22Rv1 (cell line): ENCODE measurements at regions not wholly inside any gene's neighbourhood (a gene's known extent, or its start where the extent isn't known, plus 50 kb on each side); places are given as distances from the start of the nearest gene placed in this dataset.

ENCODE experiments used
- H3K27ac ChIP-seq: fragments of 450-650 bp; 2 replicates; pipeline ENCODE4 v1.5.1; 2017
- ZFX ChIP-seq: fragments of 450-650 bp; IDR thresholded peaks from 2 replicates; pipeline ENCODE4 v1.6.1; 2017; ENCODE audit warnings: antibody characterized with exemption, borderline replicate concordance
- TF ChIP-seq, protein P1 (sequence below): fragments of 450-650 bp; IDR thresholded peaks from 2 replicates; pipeline ENCODE4 v1.5.1; 2017; ENCODE audit warnings: mild to moderate bottlenecking

- no peak overlapping the region for H3K27ac ChIP-seq
- TF ChIP-seq, protein P1, sequence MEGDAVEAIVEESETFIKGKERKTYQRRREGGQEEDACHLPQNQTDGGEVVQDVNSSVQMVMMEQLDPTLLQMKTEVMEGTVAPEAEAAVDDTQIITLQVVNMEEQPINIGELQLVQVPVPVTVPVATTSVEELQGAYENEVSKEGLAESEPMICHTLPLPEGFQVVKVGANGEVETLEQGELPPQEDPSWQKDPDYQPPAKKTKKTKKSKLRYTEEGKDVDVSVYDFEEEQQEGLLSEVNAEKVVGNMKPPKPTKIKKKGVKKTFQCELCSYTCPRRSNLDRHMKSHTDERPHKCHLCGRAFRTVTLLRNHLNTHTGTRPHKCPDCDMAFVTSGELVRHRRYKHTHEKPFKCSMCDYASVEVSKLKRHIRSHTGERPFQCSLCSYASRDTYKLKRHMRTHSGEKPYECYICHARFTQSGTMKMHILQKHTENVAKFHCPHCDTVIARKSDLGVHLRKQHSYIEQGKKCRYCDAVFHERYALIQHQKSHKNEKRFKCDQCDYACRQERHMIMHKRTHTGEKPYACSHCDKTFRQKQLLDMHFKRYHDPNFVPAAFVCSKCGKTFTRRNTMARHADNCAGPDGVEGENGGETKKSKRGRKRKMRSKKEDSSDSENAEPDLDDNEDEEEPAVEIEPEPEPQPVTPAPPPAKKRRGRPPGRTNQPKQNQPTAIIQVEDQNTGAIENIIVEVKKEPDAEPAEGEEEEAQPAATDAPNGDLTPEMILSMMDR: no peak
- no peak for TF ChIP-seq ZFX
Measured at GRCh38 chr9:118305331-118305730, 601.1 kb downstream of the TLR4 start.

DNA sequence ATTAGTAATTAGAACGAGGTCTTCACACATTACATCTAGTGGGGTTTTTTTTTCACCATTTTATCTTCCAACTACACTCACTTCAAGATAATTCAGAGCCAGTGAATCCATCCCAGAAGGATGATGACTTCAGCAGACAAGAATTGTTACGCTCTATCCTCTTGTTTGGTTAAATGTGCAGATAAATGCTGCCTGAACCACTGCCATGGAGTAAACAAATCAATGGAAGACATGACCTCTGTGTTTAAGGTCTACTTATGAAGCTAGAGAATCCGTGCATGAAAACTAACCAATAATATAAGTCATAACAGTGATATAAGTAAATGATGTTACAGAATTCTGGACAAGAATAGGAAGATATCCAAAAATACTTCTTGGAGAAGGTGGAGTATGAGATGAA lies 602.6 kb downstream of the TLR4 start:
- TF ChIP-seq ZFX: no peak
- TF ChIP-seq, protein P1: no peak
- no peak overlapping the region for H3K27ac ChIP-seq

DNA sequence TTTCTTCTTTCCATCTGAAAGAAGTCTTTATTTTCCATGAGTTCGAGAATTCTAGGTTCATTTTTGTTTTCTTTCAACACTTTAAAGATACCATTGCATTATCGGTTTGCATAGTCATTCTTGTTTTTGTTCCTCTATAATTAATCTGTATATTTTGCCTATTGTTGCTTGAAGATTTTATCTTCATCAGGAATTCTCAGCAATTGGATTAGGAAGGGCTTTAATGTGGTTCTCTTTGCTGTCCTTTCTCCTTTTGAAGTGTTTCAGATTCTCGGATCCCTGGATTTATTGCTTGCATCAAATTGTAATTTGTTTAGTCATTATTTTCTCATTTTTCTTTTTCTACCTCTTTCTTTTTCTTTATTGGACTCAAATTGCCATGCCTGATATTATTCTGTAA lies 609.8 kb downstream of the TLR4 start:
- H3K27ac ChIP-seq: no peak overlapping the region

GRCh38 chr9:118316831-118317343 lies 612.7 kb downstream of the TLR4 start:
- no peak for TF ChIP-seq ZFX
- TF ChIP-seq, protein P1: no peak

More for the DNA sequence above, 609.8 kb downstream of the TLR4 start:
- no peak for TF ChIP-seq ZFX
- TF ChIP-seq, protein P1: no peak

DNA sequence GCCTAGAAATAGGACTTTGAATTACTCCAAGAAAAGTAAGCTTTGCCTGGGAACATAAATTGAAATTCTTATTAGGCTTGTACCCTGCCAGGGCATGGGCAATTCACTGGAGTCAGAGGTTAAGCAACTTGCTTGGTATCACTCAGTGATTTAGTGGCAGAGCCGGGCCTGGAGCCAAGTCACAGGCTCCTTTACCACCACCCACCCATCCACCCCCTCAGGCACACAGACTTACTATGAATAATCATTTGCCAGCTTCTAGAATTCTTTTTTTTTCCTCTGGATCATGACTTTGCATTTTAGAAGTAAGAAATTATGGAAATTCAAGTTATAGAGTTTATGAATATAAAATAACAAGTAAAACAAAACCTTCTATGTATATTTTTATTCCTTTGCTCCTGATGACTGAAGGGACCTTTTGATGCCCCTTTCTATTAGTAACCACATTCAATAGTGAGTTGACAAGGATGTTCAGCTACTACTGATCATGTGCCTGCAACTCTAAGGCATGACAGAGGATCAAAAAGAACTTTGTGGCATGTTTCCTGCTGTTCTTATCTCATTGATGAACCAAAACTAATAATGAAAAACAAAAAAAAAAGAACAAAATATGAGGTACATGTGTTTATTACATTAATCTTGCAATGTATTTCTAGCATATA lies 614.7 kb downstream of the TLR4 start:
- TF ChIP-seq, protein P1: no peak
- TF ChIP-seq ZFX: no peak
- H3K27ac ChIP-seq: no peak overlapping the region

More at GRCh38 chr9:118316831-118317343, 612.7 kb downstream of the TLR4 start:
- H3K27ac ChIP-seq: no peak overlapping the region

DNA sequence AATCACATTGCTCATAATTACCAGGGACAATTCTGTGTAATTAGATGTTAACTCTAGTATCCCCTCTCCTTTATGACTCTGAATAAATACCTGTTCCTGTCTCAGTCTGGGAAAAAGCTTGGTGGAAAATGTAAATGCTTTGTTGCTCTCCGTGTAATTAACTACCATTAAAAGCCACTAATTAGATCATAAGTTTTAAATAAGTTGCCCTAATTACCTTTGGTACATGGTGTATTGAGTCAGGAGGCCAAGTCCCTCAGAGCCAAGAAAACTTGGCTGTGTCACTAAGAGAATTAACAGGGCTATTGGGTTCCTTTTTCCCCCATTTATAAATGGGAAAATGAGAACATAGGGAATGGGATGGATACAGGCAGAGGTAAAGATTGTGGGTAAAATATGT lies 617.6 kb downstream of the TLR4 start:
- TF ChIP-seq, protein P1: no peak
- no peak for TF ChIP-seq ZFX
- no peak overlapping the region for H3K27ac ChIP-seq

DNA sequence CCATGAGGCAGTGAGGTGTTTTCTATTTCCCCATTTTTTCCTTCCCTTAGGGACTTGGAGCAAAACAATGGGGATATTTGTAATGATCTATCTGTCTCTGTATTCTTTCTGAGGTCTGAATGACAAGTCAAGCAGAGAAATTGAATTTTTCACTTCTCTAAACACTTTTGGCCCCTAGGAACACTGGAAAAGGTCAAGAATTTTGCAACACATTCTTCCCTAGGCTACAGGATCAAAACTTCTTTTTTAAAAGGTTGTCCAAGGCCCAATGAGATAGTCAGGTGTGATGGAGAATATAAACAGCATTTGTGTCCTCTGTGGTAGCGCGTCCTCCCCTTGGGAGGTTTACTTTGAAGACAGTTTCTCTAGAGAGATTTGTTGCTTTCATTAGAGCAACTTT lies 620.5 kb downstream of the TLR4 start:
- TF ChIP-seq ZFX: no peak
- TF ChIP-seq, protein P1: no peak
- no peak overlapping the region for H3K27ac ChIP-seq
